Stimulated activated CD4-positive, alpha-beta T cell treated with anti-CD3 and anti-CD28 coated beads, Interleukin-15, amount 100 ng/mL, for 48 hours (primary cell): ENCODE measurements at regions not wholly inside any gene's neighbourhood (a gene's known extent, or its start where the extent isn't known, plus 50 kb on each side); places are given as distances from the start of the nearest gene placed in this dataset.
"Not testable (repeated sequence)": the region's sequence is repeated elsewhere in the genome, so short reads cannot be mapped to it uniquely, and the experiment has no call there.

ENCODE experiments used
- DNase-seq, 2 donors: peaks; one replicate each; pipeline ENCODE4 v3.0.0-alpha.2; 2020; ENCODE audit warnings: low read depth in 2 of 2

DNA sequence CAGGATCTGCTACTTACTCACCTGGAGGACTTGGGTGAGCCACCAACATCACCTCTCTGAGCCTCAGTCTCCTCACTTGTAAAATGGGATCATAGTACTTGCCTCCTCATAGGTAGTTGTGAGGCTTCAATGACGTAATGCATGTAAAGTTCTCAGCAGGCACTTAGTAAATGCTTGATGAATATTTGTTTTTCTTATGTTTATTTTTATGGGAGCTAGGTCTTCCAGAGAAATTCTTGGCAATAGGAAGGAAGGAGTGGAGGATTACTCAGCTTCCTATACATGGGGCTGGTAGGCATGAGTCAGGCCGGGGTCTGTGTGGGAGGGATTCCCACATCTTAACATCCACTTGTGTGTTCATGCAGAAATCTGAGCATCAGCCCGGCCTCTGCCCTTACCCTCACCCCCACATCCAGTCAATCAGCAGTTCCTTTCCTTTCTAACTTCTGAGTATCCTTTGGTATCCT, 95.4 kb upstream of the USP24 start:
- peak in 1 of 2 donors; percentile 6 for DNase-seq

DNA sequence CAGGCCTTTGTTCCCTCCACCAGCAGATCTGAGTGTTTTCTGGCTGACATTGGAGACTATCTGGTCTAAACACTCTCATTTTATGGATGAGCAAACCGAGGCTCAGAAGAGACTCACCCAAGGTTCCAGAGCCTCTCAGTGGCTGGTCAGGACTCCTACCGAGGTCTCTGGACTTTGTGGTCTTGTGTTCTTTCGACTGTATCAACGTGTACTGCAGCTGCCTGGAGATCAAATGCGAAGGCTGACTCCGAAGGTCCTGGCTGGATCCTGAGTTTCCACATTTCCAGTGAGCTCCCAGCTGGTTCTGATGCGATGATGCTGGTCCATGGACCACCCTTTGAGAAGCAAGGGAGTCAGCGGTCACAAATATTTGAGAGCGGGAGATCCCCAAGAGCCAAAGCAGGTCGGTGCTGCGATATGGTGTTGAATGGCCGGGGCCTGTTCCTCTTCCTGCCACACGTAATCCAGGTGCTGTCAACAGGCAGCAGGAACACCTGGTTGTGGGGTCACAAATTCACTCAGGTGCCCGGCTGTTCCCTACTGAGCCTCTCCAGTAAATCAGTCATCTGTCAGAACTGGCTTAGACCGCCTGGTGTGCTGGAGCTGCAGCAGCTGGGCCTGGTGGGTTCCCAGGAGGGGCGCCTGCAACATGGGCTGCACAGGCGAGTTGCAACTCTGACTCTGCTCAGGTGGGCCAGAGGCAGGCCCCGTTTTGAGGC, 94.8 kb upstream of the USP24 start:
- DNase-seq = no peak

DNA sequence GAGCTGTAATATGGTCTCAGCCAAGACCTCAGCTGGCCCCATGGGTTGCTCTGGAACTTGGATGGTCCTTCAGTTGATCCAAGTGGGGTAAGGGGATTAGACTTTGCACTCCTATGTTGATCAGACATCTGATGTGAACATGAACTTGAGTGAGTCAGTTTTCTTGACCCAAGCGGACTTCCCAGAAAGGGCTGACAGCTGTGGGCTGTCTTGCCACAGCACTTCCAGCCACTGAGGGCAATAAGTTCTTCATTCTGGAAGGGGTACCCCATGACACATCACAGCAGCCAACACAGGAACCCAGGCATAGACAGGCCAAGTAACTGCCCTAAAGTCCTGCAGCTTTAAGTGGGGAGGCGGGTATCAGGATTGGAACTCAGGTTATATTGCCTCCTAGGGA, 93.9 kb upstream of the USP24 start:
- DNase-seq = no peak

DNA sequence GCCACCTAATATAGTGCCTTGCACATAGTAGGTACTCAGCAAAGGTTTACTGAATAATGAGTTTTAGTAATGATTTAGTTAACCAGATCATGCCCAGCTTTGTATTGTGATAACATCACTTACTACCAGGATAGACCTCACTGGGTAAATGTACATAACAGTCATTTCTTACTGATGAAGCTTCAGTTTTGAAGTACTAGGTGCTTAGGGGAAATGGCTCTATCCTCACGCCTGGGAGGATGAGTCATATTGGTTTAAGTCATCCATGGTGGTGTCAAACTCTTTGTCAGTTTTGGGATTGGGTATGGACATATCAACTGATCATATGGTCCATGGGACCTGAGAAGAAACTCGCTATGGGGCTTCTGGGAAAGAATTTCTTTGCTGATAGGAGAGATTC, 90.6 kb upstream of the USP24 start:
- no peak for DNase-seq

DNA sequence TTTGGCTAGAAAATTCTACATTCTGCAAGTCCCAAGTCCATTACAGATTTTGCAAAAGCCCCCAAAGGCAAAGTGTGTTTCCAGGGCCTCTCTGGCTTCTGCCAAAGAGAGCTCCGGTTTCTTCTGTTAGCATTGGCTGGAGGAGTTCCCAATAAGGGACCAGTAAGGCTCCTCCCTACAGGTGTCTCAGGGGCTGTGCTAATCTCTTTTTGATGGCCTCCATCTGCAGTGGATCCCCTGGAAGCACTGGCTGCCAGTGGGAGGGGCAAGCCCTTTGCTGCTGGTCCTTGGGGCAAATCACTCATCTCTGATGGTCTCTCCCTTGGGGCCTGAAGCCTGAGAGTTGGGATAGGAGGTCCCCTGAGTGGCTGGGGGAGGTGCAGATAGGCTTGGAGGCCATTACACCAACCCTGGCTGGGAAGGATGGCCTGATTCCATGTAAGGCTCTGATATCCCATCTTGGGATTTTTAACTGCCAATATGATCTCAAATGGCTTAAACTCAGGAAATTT, 89.1 kb upstream of the USP24 start:
- no peak for DNase-seq

DNA sequence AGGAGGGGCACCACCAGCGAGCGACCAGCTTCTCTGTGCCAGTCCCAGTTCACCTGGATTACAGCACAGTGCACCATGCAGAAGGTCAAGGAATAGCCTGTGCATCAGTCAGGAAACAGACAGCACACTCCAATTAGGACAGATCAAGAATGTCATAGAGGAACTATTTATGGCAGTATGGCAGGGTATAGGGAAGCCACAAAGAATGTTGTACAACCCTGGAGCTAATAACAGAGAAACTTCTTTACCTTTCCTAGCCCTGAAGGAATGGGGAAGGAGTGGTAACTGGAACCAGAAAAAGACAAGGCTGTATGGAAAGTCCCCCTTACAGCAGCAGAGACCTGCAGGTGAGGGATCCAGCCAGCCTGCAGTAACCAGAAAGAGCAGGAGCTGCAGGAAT, 87.8 kb upstream of the USP24 start:
- no peak for DNase-seq

DNA sequence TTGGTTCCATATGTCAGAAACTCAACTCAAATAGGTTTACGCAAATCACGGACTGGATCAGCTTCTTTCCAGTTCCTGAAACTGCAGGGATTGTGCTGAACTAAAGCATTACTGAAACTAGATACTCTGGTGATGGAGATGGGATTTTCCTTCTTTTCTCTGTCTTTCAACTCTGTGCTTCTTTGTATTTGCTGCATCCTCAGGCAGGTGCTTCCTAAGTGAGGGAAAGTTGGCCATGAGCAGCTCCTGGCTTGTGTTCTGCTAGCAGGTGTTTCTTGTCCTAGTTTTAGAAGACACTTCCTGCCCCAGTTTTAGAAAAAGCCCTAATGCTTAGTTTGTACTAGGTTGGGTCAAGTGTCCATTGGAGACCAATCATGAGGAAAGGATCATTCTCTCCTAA, 86.7 kb upstream of the USP24 start:
- no peak for DNase-seq

DNA sequence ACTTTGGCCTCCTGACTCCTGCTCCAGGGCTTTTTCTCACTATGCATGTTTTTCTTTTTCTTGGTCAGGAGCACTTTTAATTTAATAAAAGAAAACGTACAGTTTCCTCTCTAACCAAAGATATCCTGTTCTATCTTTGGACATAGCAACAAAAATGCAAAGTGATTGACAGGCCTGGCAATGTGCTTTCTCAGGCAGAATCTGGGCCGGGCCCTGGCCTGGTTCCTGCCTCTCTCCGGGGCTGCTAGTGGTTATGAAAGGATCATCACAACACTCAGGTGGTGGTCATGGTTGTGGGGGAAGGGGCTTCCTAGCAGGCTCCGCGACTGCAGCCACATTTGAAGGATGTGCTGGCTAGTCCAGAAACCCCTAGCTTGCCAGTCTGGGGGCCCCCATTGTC, 85.8 kb upstream of the USP24 start:
- no peak for DNase-seq

DNA sequence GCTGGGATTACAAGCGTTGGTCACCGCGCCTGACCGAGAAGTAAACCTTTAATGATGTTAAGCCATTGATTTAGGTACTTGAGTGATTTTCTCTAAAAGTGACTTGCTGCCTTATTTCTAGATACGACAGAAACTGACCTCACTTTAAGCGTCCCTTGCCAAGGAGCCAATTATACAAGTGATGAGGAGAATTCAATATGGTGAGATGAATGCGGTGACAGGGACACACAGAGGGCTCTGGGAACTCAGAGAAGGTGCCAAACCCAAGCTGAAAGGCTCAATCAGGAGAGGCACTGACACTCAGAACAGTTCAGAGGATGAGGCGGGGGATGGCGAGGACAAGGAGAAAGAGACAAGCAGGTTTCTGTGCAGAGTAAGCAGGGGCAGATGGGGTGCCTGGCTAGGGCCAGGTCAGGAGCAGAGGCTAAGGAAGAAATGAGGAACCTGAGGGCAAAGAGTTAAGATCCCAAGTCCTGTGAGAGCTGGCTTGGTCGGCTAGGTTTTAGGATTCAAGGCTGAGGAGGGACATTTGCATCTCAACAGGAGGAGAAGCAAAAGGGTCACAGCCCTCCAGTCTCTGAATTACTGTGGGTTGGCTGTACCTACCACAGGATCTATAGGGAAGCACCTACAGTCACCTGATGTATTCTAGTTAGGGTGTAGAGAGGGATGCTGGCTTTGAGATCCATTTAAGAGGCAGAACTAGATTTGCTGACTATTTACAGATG, 83.2 kb upstream of the USP24 start:
- no peak for DNase-seq

DNA sequence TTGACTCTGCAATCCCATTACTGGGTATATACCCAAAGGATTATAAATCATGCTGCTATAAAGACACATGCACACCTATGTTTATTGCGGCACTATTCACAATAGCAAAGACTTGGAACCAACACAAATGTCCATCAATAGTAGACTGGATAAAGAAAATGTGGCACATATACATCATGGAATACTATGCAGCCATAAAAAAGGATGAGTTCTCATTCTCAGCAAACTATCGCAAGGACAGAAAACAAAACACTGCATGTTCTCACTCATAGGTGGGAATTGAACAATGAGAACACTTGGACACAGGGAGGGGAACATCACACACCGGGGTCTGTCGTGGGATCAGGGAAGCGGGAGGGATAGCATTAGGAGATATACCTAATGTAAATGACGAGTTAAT, 81.1 kb upstream of the USP24 start:
- not testable (repeated sequence) for DNase-seq

DNA sequence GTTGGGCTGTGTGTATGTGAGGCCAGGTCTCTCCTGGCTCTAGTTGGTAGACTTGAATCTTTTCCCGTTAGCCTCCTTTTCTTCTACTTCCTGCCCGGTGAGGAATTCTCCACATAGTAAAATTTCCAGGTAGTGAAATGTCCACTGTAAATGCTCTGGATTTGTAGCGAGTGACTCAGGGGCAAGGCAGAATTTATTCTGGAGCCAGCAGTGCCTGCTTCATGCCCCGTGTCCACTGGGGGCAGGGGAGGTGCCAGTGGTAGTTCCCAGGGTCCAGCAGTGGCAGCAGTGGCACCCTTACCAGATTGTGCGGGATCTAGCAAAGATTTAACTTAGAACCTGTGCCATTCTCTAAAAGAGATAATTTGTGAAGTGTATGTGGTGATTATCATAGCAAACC, 74.5 kb upstream of the USP24 start:
- DNase-seq = no peak

DNA sequence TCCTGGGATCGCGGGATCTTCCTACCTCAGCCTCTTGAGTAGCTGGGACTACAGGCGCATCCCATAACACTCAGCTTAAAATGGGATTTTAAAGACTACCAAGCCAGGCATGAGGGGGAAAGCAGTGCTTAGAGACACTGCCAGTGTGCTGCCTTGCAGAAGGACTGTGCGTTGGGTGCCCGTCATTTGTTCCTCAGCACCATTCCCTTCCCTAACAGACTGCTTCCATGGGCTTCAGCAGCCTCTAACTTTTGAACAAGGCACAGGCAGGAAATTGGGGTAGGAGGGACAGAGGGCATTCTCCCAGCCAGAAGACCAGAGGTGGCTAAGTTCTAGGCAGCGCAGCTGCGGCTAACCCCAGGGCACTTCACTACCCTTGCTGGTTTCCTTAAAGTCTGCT, 73.9 kb upstream of the USP24 start:
- DNase-seq = no peak

DNA sequence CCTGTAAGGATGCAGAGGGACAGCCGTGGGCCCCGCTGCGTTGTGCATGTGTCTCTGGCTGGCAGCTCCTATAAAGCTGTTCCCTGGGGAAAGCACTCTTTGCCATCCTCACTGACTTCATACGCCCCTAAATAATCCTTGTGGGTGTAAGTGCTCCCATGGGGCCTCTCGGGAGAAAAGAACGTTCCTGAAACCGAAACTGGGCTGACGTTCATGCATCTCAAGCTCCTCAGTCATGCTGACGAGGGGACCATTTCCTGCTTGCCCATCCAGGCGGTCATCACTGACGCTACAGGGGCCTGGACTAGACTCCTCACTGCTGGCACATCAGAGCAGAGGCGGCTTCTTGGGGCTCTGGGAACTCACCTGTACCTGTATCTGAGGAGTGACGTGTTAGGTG, 73.1 kb upstream of the USP24 start:
- no peak for DNase-seq

DNA sequence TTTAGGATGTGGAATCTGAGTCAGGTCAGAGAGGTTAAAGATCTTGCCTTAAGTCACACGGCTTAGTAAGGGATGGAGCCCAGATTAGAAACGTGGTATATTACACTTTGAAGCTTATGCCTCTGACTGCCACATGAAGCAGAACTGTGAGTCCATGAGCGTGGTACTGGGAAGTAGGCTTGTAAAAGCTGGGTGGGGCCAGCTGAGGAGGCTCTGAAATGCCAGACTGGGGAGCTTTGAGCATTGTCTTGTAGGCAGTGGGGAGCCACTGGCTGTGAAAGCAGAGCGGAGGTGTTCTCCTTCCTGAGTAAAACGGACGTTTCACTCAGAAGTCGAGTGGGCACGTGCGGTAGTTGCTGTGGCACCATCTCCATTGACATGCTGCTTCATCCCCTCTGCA, 72.6 kb upstream of the USP24 start:
- DNase-seq = no peak

DNA sequence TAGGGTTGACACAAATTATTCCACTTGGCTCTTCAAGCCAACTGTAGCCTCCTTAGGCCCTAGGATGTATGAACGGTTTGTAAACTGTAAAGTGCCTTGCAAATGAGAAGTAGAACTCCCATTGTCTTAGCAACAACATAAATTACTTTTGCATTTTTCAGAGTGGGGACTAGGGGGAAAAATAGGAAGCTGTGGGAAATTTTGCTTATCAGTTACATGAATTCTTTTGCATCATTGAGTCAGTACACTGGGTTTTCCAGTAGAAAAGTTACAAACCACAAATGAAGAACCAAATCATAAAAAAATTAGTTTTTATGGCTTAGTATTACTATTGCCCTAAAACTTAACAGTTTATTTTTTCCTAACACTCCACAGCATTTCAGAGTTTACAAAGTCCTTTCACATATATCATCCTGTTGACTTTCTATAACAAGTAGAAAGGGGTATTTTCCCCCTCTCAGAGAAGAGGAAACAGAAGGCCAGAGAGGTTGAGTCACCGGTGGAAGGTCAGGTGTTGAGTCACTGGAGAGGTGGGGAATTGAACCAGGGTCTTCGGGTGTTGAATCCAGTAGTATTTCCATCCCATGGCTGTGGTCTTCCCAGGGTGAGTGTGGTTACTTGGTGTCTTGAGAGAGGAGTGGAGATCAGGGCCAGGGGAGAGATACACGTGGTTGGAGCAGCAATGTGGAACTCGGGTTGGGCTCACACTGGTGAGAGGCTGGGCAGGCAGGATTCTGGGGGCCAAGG, 71.9 kb upstream of the USP24 start:
- DNase-seq = peak in 1 of 2 donors; percentile 26

DNA sequence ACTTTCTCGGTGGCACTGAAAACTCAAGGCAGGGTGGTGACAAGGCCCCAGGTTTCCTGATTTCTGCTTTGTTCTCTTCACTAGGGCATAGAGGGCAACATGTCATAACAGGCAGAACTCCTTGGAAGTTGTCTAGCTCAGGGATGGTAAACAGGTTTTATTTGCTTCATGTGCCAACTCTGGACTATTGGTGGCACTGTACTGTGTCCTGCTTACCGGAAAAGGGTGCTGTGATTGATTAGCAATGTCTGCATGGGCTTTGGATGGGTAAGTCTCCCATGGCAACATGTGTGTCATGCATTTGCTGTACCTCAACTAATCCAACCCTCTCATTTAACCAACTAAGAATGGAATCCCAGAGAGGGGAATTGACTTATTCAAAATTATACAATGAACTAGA, 70.7 kb upstream of the USP24 start:
- no peak for DNase-seq

DNA sequence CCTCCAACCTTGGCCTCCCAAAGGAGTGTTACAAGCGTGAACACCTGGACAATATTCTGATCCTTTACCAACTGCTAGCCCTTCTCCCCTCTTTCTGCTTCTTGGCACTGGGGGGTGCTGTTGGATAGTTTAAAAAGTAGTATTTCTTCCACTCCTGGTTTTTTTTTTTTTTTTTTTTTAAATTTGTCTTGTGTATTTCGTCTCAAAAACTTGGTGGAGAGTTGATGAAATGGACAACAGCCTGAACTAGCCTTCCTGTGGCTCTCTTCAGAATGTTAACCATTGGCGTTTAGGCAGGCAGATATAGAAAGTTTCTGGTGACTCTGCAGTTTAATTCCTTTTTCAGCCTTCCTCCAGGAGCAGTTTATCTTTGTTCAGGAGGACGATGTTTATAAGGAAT, 69.7 kb upstream of the USP24 start:
- no peak for DNase-seq

DNA sequence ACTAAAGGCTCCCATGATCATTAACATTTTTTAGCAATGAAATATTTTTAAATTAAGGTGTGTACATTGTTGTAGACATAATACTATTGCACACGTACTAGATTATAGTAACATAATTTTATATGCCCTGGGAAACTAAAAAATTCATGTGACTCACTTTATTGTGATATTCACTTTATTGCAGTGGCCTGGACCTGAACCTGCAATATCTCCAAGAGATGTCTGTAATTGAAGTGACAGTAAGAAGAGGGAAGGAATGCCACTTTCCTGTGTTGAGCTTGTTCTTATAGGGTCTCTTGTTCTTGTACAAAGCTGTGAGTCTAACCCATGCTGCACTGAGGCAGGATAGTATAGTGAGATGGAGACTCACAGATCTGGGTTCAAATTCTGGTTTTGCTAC, 66.9 kb upstream of the USP24 start:
- DNase-seq = no peak

DNA sequence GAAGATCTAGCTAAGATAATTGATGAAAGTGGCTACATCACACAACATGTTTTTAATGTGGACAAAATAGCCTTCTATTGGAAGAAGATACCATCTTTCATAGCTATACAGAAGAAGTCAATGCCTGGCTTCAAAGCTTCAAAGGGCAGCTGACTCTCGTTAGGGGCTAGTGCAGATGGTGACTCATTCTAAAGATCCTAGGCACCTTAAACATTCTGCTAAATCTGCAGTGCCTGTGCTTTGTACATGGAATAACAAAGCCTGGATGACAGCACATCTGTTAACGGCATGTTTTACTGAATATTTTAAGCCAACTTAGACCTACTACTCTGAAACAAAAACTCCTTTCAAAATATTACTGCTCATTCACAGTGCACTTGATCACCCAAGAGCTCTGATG, 65.6 kb upstream of the USP24 start:
- DNase-seq = no peak

DNA sequence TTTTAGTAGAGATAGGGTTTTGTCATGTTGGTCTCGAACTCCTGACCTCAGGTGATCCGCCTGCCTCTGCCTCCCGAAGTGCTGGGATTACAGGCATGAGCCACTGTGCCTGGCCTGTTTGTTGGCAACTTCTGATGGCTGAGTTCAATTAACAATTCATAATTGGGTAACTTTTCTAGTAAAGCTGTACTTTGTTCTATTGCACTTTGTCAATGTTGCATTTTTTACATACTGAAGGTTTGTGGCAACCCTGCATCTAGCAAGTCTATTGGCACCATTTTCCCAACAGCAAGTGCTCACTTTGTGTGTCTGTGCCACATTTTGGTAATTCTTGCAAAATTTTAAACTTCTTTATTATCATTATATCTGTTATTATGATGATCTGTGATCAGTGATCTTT, 64.5 kb upstream of the USP24 start:
- DNase-seq = no peak

DNA sequence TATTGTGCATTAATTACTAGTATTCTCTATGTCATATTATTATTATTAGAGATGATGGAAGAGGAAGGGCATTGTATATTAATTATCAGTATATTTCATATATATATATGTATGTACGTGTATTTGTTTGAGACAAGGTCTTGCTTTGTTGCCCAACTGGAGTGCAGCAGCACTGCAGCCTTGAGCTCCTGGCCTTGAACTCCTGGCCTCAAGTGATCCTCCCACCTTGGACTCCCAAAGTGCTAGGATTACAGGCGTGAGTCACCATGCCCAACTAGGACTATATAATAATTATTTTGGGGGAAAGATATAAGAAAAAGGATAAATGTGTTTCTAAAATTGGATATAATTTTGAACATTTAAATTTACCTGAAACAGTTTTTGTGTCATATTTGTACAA, 63.2 kb upstream of the USP24 start:
- DNase-seq = no peak

DNA sequence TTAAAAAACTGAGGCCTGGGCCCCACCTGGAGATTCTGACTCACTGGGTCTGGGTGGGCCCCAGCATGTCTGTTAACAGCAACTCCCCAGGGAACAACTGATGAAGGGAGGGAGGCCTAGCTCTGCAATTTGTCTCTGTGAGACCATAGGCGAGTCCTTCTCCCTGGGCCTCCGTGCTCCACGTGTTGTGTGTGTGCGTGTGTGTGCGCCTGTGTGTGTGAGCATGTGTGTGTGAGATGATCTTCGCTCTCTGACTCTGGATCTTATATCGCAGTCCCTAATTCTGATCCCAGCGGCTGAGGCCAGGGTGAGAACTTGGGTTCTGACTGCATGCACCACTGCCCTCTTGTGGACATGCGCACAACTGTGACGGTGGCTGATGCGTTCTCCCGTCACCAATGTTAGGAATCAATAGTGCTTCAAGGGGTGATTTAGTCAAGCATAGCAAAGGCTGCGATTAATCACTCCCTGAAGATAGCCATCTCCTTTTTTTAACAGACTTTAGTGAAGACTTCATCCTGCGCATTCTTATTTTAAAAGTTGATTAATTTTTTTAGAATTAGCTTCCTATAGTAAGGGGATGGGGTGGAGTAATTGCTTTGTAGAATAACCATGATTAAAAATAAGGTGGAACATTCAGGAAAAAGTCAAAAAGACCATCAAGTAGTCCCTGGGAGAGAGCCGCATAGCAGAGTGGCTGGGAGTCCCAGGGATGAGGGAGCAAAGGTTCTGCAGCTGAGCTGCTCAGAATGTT, 62.4 kb upstream of the USP24 start:
- peak; percentile 74 to 82 for DNase-seq
